ENCODE measurements at regions not wholly inside any gene's neighbourhood (a gene's known extent, or its start where the extent isn't known, plus 50 kb on each side); places are given as distances from the start of the nearest gene placed in this dataset.

GRCh38 chr6:120873125-120873865, 461.0 kb downstream of the TBC1D32 start:
- TF ChIP-seq EZH2 (IDR thresholded peaks at IDR 0.05; ENCODE audit: insufficient read depth, poor library complexity, severe bottlenecking) = no peak
- TF ChIP-seq EZH2phosphoT487 (IDR thresholded peaks at IDR 0.05; ENCODE audit: insufficient read depth, low read depth) = no peak
